NCI-H446 (cell line): ENCODE measurements at regions not wholly inside any gene's neighbourhood (a gene's known extent, or its start where the extent isn't known, plus 50 kb on each side); places are given as distances from the start of the nearest gene placed in this dataset.
A peak's percentile ranks its signal among the peaks of the same experiment; 100 is the strongest.

ENCODE experiments used
- DNase-seq, 2 experiments: peaks; one replicate each; lab custom pipeline; 2025; lab: John Stamatoyannopoulos, UW

- no peak for DNase-seq
Measured at GRCh38 chr9:23172206-23172605, 653.8 kb downstream of the ELAVL2 start.

GRCh38 chr9:23172979-23173637 is 652.9 kb downstream of the ELAVL2 start:
- no peak for DNase-seq

DNA sequence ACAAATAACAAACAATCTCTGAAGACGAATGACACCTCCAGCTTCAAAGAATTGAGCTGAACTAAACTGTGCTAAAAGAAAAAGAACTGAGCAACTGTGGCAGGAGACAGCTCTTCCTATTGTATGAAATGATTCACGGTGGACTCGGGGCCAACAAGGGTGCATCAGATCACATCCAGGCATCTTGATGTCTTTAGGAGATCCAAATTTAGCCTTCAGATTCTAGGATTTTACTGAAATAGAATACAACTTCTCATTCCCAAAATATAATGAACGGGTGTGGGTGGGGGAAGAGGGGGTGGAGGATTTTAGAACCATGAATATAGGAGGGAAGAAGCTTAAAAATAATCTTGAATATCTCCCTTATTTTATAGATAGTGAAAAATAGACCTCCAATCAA is 631.8 kb downstream of the ELAVL2 start:
- DNase-seq = no peak

- DNase-seq = no peak
Measured at GRCh38 chr9:23215688-23216087, 610.4 kb downstream of the ELAVL2 start.

GRCh38 chr9:23219471-23219870 is 606.6 kb downstream of the ELAVL2 start:
- DNase-seq = peak in 1 of 2 experiments; percentile 7

GRCh38 chr9:23220171-23220570 is 605.9 kb downstream of the ELAVL2 start:
- DNase-seq = no peak

DNA sequence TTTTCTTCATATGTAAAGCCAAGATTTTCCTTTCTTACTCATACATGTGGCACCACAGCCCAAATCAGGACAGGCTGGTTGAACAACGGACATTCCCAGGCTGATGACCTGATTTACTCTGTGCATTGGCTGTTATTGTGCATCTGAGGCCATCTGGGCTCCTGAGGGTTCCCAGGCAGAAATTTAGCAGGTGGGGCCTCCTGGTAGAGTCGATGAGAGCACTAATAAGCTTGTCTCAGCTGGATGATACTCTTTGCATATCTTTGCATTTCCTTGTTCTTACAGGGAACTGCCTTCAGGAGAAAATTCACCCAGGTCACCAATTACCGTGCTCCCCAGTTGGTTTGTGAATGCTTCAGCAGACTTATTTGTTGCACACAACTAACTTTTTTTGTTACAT is 605.1 kb downstream of the ELAVL2 start:
- DNase-seq = peak in 1 of 2 experiments; percentile 16

GRCh38 chr9:23229890-23230317 is 596.1 kb downstream of the ELAVL2 start:
- DNase-seq = no peak

GRCh38 chr9:23232831-23233230 is 593.2 kb downstream of the ELAVL2 start:
- DNase-seq = no peak

DNA sequence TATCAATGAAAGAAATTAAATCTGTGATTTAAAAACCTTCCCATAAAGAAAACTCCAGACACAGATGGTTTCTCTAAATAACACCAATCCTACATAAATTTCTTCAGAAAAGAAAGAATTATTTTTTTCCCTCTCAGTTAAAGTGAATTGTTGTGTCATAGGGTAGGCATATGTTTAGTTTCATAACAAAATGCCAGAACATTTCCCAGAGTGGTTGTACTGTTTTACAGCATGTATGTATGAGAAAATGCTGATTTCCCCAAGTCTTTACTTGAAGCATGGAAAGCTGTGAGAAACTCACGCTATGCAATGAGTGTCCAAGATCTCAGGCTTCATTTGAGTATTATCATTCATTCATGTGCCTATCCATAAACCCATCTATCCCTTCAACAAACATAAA is 582.5 kb downstream of the ELAVL2 start:
- no peak for DNase-seq

GRCh38 chr9:23245067-23245466 is 581.0 kb downstream of the ELAVL2 start:
- no peak for DNase-seq

DNA sequence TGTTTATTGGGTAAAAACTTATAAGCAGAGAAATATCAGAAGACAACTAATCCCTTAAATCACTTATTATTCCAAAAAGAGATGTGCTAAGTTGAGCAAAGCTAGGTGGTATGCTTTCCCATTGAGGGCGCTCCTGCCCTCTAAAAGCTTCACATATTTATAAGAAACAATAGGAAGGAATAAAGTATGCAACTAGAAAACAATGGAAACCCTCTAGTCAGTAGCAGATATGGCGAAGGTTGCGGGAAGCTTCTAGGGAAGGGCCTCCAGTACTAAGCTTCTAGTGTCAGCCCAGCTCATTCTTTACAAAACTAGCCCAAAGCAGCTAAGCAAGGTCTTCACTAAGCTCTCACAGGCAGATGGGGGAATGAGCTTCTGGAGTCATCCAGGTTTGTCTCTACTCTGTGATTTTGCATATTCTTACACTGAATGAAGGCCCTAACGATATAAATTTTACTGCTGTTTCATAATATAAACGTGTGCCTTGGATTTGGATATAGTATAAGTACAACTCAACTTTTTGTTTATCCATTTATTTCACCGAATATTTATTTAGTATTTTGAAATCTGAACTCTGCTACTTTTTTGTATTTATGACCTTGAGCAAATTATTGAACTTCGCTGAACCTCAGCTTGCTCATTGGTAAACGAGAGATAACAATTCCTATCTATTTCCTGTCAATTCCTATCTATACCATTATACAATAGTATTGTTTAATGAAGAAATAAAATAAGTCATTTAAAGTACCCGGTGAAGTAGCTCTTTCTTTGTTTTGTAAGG is 571.4 kb downstream of the ELAVL2 start:
- no peak for DNase-seq

DNA sequence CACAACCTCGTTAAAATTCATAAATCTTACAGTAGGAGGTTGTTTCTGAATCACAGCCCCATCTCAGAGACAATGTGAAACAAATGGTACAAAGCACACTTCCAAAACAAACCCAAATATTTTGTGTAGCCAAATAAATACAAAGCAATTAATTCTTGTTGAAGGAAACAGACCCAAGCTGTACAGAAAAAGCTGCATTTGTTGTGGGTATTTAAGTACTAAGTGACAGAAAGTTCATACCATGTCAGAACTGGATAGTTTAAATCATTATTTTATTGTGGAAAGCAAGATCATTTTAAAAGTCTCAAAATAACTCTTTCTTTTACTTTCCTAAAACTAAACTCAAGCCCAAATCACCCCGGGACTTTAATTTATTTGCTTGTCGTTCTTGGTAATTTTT is 570.7 kb downstream of the ELAVL2 start:
- DNase-seq = no peak

DNA sequence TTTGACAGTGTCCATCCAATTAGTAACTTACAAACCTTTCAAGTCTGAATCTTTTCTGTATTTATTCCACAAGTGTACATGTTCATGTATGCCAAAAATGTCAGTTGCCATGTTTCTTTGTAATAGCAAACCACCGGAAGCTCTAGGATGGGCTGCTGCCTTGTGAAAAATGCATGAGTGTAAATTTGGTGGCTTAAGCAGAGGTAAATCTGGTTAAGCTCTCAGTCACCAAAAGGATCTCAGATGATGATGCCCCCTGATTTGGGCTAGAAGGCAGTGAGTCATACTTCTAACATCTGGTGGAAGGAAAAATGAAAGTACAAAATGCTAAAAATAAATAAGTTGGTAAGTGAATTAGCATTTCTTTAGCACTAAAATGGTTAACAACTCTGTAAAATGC is 567.5 kb downstream of the ELAVL2 start:
- no peak for DNase-seq

DNA sequence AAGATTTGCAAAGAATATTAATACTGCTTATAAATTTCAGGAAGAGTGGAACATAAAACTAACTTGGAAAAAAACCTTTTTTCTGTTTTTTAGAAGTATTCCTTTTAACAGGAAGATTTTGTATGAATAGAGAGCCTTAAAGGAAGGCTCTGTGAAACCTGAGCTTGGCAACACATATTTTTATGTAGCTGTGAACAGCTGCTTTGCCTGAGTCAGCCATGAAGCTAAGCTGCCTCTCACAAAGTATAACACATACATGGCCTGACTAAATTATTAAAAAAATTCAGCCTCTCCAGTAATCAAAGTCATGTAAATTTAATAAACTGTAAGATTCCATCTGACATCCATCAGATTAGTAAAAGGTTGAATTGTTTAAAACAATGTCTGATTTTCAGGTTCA is 547.5 kb downstream of the ELAVL2 start:
- peak in 1 of 2 experiments; percentile 21 for DNase-seq

GRCh38 chr9:23287390-23287789 is 538.6 kb downstream of the ELAVL2 start:
- no peak for DNase-seq

- no peak for DNase-seq
Measured at GRCh38 chr9:23288545-23288944, 537.5 kb downstream of the ELAVL2 start.

GRCh38 chr9:23290973-23291372 is 535.1 kb downstream of the ELAVL2 start:
- no peak for DNase-seq

GRCh38 chr9:23302281-23302680 is 523.8 kb downstream of the ELAVL2 start:
- DNase-seq = no peak

DNA sequence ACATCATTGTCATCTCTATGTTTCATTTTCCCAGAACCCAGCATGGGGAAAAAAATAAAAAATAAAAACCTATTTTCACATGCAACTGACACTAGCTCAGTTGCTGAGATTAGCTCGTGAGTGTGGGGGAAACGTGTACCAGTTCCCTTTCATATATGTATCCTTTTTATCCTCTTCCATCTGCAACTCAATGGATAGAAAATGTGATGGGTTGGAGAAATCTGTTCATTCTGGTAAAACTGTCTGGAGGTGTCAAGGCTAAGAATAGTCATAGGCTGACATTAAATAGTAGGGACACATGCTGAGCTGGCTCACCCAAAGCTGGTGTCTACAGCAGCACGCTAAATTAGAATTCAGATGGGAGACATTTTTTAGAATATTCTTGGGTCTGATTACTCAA is 519.3 kb downstream of the ELAVL2 start:
- peak in 1 of 2 experiments; percentile 45 for DNase-seq

GRCh38 chr9:23307731-23308513 is 518.1 kb downstream of the ELAVL2 start:
- peak; percentile 55 to 60 for DNase-seq

DNA sequence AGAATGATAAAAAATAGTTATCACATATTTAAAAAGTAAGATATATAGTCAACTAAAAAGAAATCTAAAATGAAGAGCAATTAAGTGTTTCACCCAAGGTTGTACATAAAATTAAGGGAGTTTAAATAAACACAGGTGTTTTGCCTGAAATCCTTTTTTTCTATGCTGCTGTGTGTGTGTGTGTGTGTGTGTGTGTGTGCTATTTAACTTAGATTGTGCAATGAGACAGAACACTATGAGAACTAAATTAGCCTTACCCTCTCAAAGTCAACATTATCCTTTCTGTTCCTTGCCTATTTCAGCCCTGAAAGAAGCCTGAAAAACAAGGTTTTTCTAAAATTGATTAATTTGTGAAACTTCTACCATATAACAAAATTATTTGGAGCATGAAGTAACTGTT is 516.2 kb downstream of the ELAVL2 start:
- DNase-seq = no peak

- no peak for DNase-seq
Measured at GRCh38 chr9:23314247-23314646, 511.8 kb downstream of the ELAVL2 start.
